ENCODE measurements at regions not wholly inside any gene's neighbourhood (a gene's known extent, or its start where the extent isn't known, plus 50 kb on each side); places are given as distances from the start of the nearest gene placed in this dataset.

GRCh38 chr4:183834252-183834651, 70.9 kb upstream of the STOX2 start:
- Histone ChIP-seq H3K27me3 (ENCODE audit: control insufficient read depth, insufficient read depth, low read length, poor library complexity, severe bottlenecking) (no peaks in the 10 kb centered on the region), H3K4me1 (ENCODE audit: control insufficient read depth, insufficient read depth, low read length) (no peaks in the 10 kb centered on the region), H3K9ac (ENCODE audit: extremely low read depth, low read length, poor library complexity, severe bottlenecking) (no peak overlapping the region), H3K27ac (ENCODE audit: low read depth, low read length) (no peak overlapping the region), H3K4me3 (ENCODE audit: low read length) (no peak overlapping the region), H3K36me3 (ENCODE audit: control insufficient read depth, insufficient read depth, low read length) (no peaks in the 10 kb centered on the region), H3K9me3 (ENCODE audit: control insufficient read depth, low read length) (no peaks in the 10 kb centered on the region)
- Mint-ChIP-seq H3K4me1 (no peaks in the 10 kb centered on the region), H3K36me3 (ENCODE audit: low read depth) (no peaks in the 10 kb centered on the region), H3K27ac (no peak overlapping the region), H3K9me3 (no peaks in the 10 kb centered on the region), H3K27me3 (ENCODE audit: insufficient read depth) (no peaks in the 10 kb centered on the region), H3K4me3 (no peak overlapping the region)
- no peak for DNase-seq
- no peak for TF ChIP-seq CTCF (conservative IDR thresholded peaks at IDR 0.05)
- WGBS, 2 experiments (ENCODE audit: insufficient coverage in 1 of 2, insufficient read length in 1 of 2) = 92 to 97% methylated on average over 7 to 9 of the region's 9 CpGs

- no peaks in the 10 kb centered on the region for H3K4me1 ChIP-seq (ENCODE audit: control insufficient read depth, insufficient read depth, low read length)
Measured at GRCh38 chr4:183837222-183837621, 67.9 kb upstream of the STOX2 start.

GRCh38 chr4:183838987-183839712, 66.0 kb upstream of the STOX2 start:
- H3K9me3 Mint-ChIP-seq = no peaks in the 10 kb centered on the region
- no peaks in the 10 kb centered on the region for H3K4me1 Mint-ChIP-seq
- Histone ChIP-seq H3K27me3 (ENCODE audit: control insufficient read depth, insufficient read depth, low read length, poor library complexity, severe bottlenecking) (no peaks in the 10 kb centered on the region), H3K4me1 (ENCODE audit: control insufficient read depth, insufficient read depth, low read length) (no peaks in the 10 kb centered on the region), H3K9me3 (ENCODE audit: control insufficient read depth, low read length) (no peaks in the 10 kb centered on the region), H3K36me3 (ENCODE audit: control insufficient read depth, insufficient read depth, low read length) (no peaks in the 10 kb centered on the region), H3K4me3 (ENCODE audit: low read length) (no peak overlapping the region), H3K9ac (ENCODE audit: extremely low read depth, low read length, poor library complexity, severe bottlenecking) (no peak overlapping the region), H3K27ac (ENCODE audit: low read depth, low read length) (no peak overlapping the region)
- DNase-seq = peak; percentile 65
- no peaks in the 10 kb centered on the region for H3K36me3 Mint-ChIP-seq (ENCODE audit: low read depth)
- TF ChIP-seq CTCF (conservative IDR thresholded peaks at IDR 0.05) = peak; percentile 63
- WGBS, 2 experiments (ENCODE audit: insufficient coverage in 1 of 2, insufficient read length in 1 of 2) = 58 to 78% methylated on average over 7 to 16 of the region's 16 CpGs
- H3K27me3 Mint-ChIP-seq (ENCODE audit: insufficient read depth) = no peaks in the 10 kb centered on the region
- no peak overlapping the region for H3K4me3 Mint-ChIP-seq
- no peak overlapping the region for H3K27ac Mint-ChIP-seq

More at GRCh38 chr4:183837222-183837621, 67.9 kb upstream of the STOX2 start:
- Histone ChIP-seq H3K27ac (ENCODE audit: low read depth, low read length) (no peak overlapping the region), H3K27me3 (ENCODE audit: control insufficient read depth, insufficient read depth, low read length, poor library complexity, severe bottlenecking) (no peaks in the 10 kb centered on the region), H3K4me3 (ENCODE audit: low read length) (no peak overlapping the region), H3K36me3 (ENCODE audit: control insufficient read depth, insufficient read depth, low read length) (no peaks in the 10 kb centered on the region), H3K9ac (ENCODE audit: extremely low read depth, low read length, poor library complexity, severe bottlenecking) (no peak overlapping the region), H3K9me3 (ENCODE audit: control insufficient read depth, low read length) (no peaks in the 10 kb centered on the region)
- H3K9me3 Mint-ChIP-seq = no peaks in the 10 kb centered on the region
- H3K4me1 Mint-ChIP-seq = no peaks in the 10 kb centered on the region
- TF ChIP-seq CTCF (conservative IDR thresholded peaks at IDR 0.05) = no peak
- H3K36me3 Mint-ChIP-seq (ENCODE audit: low read depth) = no peaks in the 10 kb centered on the region
- WGBS, 2 experiments (ENCODE audit: insufficient coverage in 1 of 2, insufficient read length in 1 of 2) = 85 to 90% methylated on average over 4 to 5 of the region's 5 CpGs
- no peak overlapping the region for H3K27ac Mint-ChIP-seq
- H3K27me3 Mint-ChIP-seq (ENCODE audit: insufficient read depth) = no peaks in the 10 kb centered on the region
- DNase-seq = no peak
- no peak overlapping the region for H3K4me3 Mint-ChIP-seq
